Mammary epithelial cell (primary cell): ENCODE measurements at regions not wholly inside any gene's neighbourhood (a gene's known extent, or its start where the extent isn't known, plus 50 kb on each side); places are given as distances from the start of the nearest gene placed in this dataset.

Source experiments
- EZH2 ChIP-seq: IDR thresholded peaks from 2 replicates; pipeline ENCODE4 v1.6.1; 2012; ENCODE audit warnings: low read length, inconsistent platforms, borderline replicate concordance
- TF ChIP-seq, protein P1 (sequence below), 2 donors: IDR thresholded peaks in 1 of 2; conservative IDR thresholded peaks in 1 of 2; 2 replicates each; pipeline ENCODE4 v1.5.1; 2011 to 2012; ENCODE audit warnings: inconsistent platforms in 2 of 2, low read length in 2 of 2, mild to moderate bottlenecking in 2 of 2, control low read depth in 1 of 2, low read depth in 1 of 2; ENCODE audit not compliant: insufficient read depth in 1 of 2; ENCODE audit errors: extremely low read depth in 1 of 2

DNA sequence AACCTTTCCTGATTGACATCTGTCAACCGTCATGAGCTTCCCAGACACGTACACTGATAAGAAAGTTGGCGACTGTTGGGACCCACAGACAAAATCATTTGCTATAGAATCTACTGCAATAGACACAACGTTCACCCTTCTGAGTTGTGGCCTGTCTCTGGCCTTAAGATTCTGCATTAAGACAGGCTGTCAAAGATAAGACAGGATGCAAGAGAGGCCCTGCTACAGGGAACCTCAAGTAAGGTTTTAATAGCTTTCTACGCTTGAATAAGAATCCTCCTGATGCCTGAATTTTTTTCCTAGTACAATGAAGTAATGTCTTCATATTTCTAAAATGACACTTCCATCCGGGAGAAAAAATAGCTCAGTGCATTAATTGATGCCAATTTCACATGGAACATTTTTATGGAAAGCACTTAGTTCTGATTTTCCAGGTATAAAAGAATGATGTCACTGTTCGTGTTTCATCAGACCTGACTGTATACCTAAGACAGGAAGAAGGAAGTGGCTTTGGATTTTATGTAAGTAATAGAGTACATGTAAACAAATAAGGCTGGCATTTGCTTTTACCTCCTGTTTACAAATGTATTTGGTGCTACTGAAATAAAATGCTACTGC lies 275.2 kb upstream of the GPC6 start:
- TF ChIP-seq, protein P1, sequence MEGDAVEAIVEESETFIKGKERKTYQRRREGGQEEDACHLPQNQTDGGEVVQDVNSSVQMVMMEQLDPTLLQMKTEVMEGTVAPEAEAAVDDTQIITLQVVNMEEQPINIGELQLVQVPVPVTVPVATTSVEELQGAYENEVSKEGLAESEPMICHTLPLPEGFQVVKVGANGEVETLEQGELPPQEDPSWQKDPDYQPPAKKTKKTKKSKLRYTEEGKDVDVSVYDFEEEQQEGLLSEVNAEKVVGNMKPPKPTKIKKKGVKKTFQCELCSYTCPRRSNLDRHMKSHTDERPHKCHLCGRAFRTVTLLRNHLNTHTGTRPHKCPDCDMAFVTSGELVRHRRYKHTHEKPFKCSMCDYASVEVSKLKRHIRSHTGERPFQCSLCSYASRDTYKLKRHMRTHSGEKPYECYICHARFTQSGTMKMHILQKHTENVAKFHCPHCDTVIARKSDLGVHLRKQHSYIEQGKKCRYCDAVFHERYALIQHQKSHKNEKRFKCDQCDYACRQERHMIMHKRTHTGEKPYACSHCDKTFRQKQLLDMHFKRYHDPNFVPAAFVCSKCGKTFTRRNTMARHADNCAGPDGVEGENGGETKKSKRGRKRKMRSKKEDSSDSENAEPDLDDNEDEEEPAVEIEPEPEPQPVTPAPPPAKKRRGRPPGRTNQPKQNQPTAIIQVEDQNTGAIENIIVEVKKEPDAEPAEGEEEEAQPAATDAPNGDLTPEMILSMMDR (conservative IDR thresholded peaks at IDR 0.05 in 1 of 2, IDR thresholded peaks at IDR 0.05 in 1 of 2; ENCODE audit: extremely low read depth in 1 of 2, insufficient read depth in 1 of 2, low read depth in 1 of 2, low read length in 2 of 2) = no peak
- TF ChIP-seq EZH2 = no peak
